ENCODE measurements at regions not wholly inside any gene's neighbourhood (a gene's known extent, or its start where the extent isn't known, plus 50 kb on each side); places are given as distances from the start of the nearest gene placed in this dataset.

- H3K27ac ChIP-seq (ENCODE audit: low read depth in 1 of 2, low read length in 2 of 2): no peak overlapping the region
- H3K27me3 ChIP-seq (ENCODE audit: control insufficient read depth in 4 of 4, insufficient read depth in 4 of 4, low read length in 3 of 4): no peaks in the 10 kb centered on the region
- WGBS: 96% methylated on average over 4 of the region's 4 CpGs
- no peak overlapping the region for H3K4me3 ChIP-seq (ENCODE audit: low read depth in 1 of 3, low read length in 3 of 3)
- H3K36me3 ChIP-seq (ENCODE audit: control insufficient read depth in 4 of 4, insufficient read depth in 3 of 4, low read depth in 1 of 4, low read length in 3 of 4): no peaks in the 10 kb centered on the region
- no peak overlapping the region for H3K9ac ChIP-seq (ENCODE audit: low read depth in 1 of 2, low read length in 2 of 2)
- DNase-seq (ENCODE audit: low spot score): no peak
- no peaks in the 10 kb centered on the region for H3K9me3 ChIP-seq (ENCODE audit: control insufficient read depth in 4 of 4, low read length in 3 of 4)
- TF ChIP-seq EGR1 (IDR thresholded peaks at IDR 0.05; ENCODE audit: low read depth in 2 of 2) (no peak), HNF4G (IDR thresholded peaks at IDR 0.05) (no peak), HNF4A (conservative IDR thresholded peaks at IDR 0.05) (no peak), FOXA2 (IDR thresholded peaks at IDR 0.05) (no peak), GABPA (IDR thresholded peaks at IDR 0.05 in 1 of 2, conservative IDR thresholded peaks at IDR 0.05 in 1 of 2) (no peak), JUND (IDR thresholded peaks at IDR 0.05) (no peak), RAD21 (IDR thresholded peaks at IDR 0.05) (no peak), REST (IDR thresholded peaks at IDR 0.05) (no peak)
- TF ChIP-seq, protein P1, sequence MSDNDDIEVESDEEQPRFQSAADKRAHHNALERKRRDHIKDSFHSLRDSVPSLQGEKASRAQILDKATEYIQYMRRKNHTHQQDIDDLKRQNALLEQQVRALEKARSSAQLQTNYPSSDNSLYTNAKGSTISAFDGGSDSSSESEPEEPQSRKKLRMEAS (IDR thresholded peaks at IDR 0.05): no peak
- TF ChIP-seq, protein P2, sequence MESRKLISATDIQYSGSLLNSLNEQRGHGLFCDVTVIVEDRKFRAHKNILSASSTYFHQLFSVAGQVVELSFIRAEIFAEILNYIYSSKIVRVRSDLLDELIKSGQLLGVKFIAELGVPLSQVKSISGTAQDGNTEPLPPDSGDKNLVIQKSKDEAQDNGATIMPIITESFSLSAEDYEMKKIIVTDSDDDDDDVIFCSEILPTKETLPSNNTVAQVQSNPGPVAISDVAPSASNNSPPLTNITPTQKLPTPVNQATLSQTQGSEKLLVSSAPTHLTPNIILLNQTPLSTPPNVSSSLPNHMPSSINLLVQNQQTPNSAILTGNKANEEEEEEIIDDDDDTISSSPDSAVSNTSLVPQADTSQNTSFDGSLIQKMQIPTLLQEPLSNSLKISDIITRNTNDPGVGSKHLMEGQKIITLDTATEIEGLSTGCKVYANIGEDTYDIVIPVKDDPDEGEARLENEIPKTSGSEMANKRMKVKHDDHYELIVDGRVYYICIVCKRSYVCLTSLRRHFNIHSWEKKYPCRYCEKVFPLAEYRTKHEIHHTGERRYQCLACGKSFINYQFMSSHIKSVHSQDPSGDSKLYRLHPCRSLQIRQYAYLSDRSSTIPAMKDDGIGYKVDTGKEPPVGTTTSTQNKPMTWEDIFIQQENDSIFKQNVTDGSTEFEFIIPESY (IDR thresholded peaks at IDR 0.05): no peak
- H3K4me1 ChIP-seq (ENCODE audit: control insufficient read depth in 4 of 4, insufficient read depth in 4 of 4, low read length in 3 of 4): peaks cover 0 to 2% (median 0%) of the 10 kb centered on the region in 4 donors
Measured at GRCh38 chr7:116317907-116318306, 107.6 kb downstream of the TES start.

- TF ChIP-seq FOXA2 (IDR thresholded peaks at IDR 0.05): no peak
- no peak for TF ChIP-seq NR2F2 (IDR thresholded peaks at IDR 0.05)
- TF ChIP-seq, protein P3, sequence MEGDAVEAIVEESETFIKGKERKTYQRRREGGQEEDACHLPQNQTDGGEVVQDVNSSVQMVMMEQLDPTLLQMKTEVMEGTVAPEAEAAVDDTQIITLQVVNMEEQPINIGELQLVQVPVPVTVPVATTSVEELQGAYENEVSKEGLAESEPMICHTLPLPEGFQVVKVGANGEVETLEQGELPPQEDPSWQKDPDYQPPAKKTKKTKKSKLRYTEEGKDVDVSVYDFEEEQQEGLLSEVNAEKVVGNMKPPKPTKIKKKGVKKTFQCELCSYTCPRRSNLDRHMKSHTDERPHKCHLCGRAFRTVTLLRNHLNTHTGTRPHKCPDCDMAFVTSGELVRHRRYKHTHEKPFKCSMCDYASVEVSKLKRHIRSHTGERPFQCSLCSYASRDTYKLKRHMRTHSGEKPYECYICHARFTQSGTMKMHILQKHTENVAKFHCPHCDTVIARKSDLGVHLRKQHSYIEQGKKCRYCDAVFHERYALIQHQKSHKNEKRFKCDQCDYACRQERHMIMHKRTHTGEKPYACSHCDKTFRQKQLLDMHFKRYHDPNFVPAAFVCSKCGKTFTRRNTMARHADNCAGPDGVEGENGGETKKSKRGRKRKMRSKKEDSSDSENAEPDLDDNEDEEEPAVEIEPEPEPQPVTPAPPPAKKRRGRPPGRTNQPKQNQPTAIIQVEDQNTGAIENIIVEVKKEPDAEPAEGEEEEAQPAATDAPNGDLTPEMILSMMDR (IDR thresholded peaks at IDR 0.05; ENCODE audit: low read depth, low read length, missing input control): no peak
- TF ChIP-seq, protein P1 (IDR thresholded peaks at IDR 0.05): no peak
- no peak for TF ChIP-seq EGR1 (IDR thresholded peaks at IDR 0.05; ENCODE audit: low read depth in 2 of 2)
- no peak for TF ChIP-seq YY1 (IDR thresholded peaks at IDR 0.05)
- TF ChIP-seq REST (IDR thresholded peaks at IDR 0.05): no peak
- no peak for TF ChIP-seq HNF4G (IDR thresholded peaks at IDR 0.05)
- TF ChIP-seq, protein P2 (IDR thresholded peaks at IDR 0.05): no peak
- no peak for TF ChIP-seq GABPA (IDR thresholded peaks at IDR 0.05 in 1 of 2, conservative IDR thresholded peaks at IDR 0.05 in 1 of 2)
- TF ChIP-seq HNF4A (conservative IDR thresholded peaks at IDR 0.05): no peak
- TF ChIP-seq SP1 (IDR thresholded peaks at IDR 0.05): no peak
- TF ChIP-seq RAD21 (IDR thresholded peaks at IDR 0.05): no peak
- TF ChIP-seq TAF1 (conservative IDR thresholded peaks at IDR 0.05): no peak
- H3K36me3 ChIP-seq (ENCODE audit: control insufficient read depth in 4 of 4, insufficient read depth in 3 of 4, low read depth in 1 of 4, low read length in 3 of 4): no peaks in the 10 kb centered on the region
- no peaks in the 10 kb centered on the region for H3K27me3 ChIP-seq (ENCODE audit: control insufficient read depth in 4 of 4, insufficient read depth in 4 of 4, low read length in 3 of 4)
- peaks cover 0 to 1% (median 0%) of the 10 kb centered on the region in 4 donors for H3K4me1 ChIP-seq (ENCODE audit: control insufficient read depth in 4 of 4, insufficient read depth in 4 of 4, low read length in 3 of 4)
- no peak overlapping the region for H3K27ac ChIP-seq (ENCODE audit: low read depth in 1 of 2, low read length in 2 of 2)
- 94% methylated on average over 2 of the region's 2 CpGs for WGBS
- H3K9ac ChIP-seq (ENCODE audit: low read depth in 1 of 2, low read length in 2 of 2): no peak overlapping the region
- no peaks in the 10 kb centered on the region for H3K9me3 ChIP-seq (ENCODE audit: control insufficient read depth in 4 of 4, low read length in 3 of 4)
- no peak for DNase-seq (ENCODE audit: low spot score)
- H3K4me3 ChIP-seq (ENCODE audit: low read depth in 1 of 3, low read length in 3 of 3): no peak overlapping the region
Measured at GRCh38 chr7:116322541-116322940, 112.2 kb downstream of the TES start.
